CD8-positive, alpha-beta memory T cell (primary cell): ENCODE measurements at regions not wholly inside any gene's neighbourhood (a gene's known extent, or its start where the extent isn't known, plus 50 kb on each side); places are given as distances from the start of the nearest gene placed in this dataset.

Experiments
- CTCF ChIA-PET: fragments of 350-600 bp; sonication (Branson Sonifier 250); formaldehyde crosslinking; loops from one replicate; lab custom pipeline; 2021; ENCODE audit warnings: antibody characterized with exemption; lab: Charles Lee
- POLR2A ChIA-PET: fragments of 350-600 bp; sonication (Branson Sonifier 250); formaldehyde crosslinking; loops from one replicate; lab custom pipeline; 2021; ENCODE audit warnings: antibody characterized with exemption; lab: Charles Lee
- DNase-seq, 5 donors: peaks; one replicate each; pipeline versions ENCODE4 v3.0.0 to v3.0.0-alpha.2; 2020 to 2022; ENCODE audit warnings: mixed read lengths in 1 of 5
- H3K27ac ChIP-seq: one replicate; pipeline ENCODE4 v1.7.0; 2013; ENCODE audit warnings: low read depth, mild to moderate bottlenecking, low read length, moderate library complexity
- H3K27me3 ChIP-seq: 2 replicates; pipeline ENCODE4 v1.7.0; 2013; ENCODE audit warnings: low read length, mild to moderate bottlenecking; ENCODE audit not compliant: insufficient read depth, poor library complexity, severe bottlenecking
- H3K36me3 ChIP-seq: 2 replicates; pipeline ENCODE4 v1.7.0; 2013; ENCODE audit warnings: mild to moderate bottlenecking, low read length, moderate library complexity; ENCODE audit not compliant: insufficient read depth
- H3K4me1 ChIP-seq: 2 replicates; pipeline ENCODE4 v1.7.0; 2013; ENCODE audit warnings: mild to moderate bottlenecking, low read length, moderate library complexity; ENCODE audit not compliant: insufficient read depth
- H3K4me3 ChIP-seq: 2 replicates; pipeline ENCODE4 v1.7.0; 2013; ENCODE audit warnings: mild to moderate bottlenecking, low read length
- H3K9me3 ChIP-seq: 2 replicates; pipeline ENCODE4 v1.7.0; 2013; ENCODE audit warnings: mild to moderate bottlenecking, low read length
- H3K27ac Mint-ChIP-seq, 8 donors: one replicate each; pipeline ENCODE4 v1.8.0; 2020 to 2021; ENCODE audit warnings: mixed read lengths in 8 of 8, mild to moderate bottlenecking in 6 of 8, inconsistent platforms in 3 of 8, moderate library complexity in 3 of 8
- H3K27me3 Mint-ChIP-seq, 2 donors: one replicate each; pipeline ENCODE4 v1.8.0; 2020 to 2021; ENCODE audit warnings: mixed read lengths in 2 of 2, mild to moderate bottlenecking in 1 of 2, moderate library complexity in 1 of 2
- H3K36me3 Mint-ChIP-seq, 3 donors: one replicate each; pipeline ENCODE4 v1.8.0; 2020 to 2021; ENCODE audit warnings: mixed read lengths in 3 of 3, inconsistent platforms in 1 of 3, mild to moderate bottlenecking in 1 of 3
- H3K4me1 Mint-ChIP-seq, 3 donors: one replicate each; pipeline ENCODE4 v1.8.0; 2020 to 2021; ENCODE audit warnings: mixed read lengths in 3 of 3, inconsistent platforms in 1 of 3, mild to moderate bottlenecking in 1 of 3
- H3K4me3 Mint-ChIP-seq, 7 donors: one replicate each; pipeline ENCODE4 v1.8.0; 2020 to 2021; ENCODE audit warnings: mixed read lengths in 7 of 7, mild to moderate bottlenecking in 6 of 7, moderate library complexity in 4 of 7, inconsistent platforms in 2 of 7
- H3K9me3 Mint-ChIP-seq, 5 donors: one replicate each; pipeline ENCODE4 v1.8.0; 2020 to 2022; ENCODE audit warnings: mixed read lengths in 5 of 5, mild to moderate bottlenecking in 3 of 5, moderate library complexity in 2 of 5, inconsistent platforms in 1 of 5

GRCh38 chr13:74202129-74202813 is 68.1 kb upstream of the KLF12 start:
- H3K4me3 Mint-ChIP-seq = peak overlapping the region in 1 of 7 donors; percentile 16
- ChIA-PET POLR2A (no interaction called here), CTCF (interaction anchor here (1.3 kb wide), 1 partner anchor 63 kb away, joined by 3 read pairs; no protein-coding TSS in a partner anchor)
- H3K27me3 Mint-ChIP-seq = no peaks in the 10 kb centered on the region
- no peak overlapping the region for H3K4me3 ChIP-seq
- H3K4me1 ChIP-seq = no peaks in the 10 kb centered on the region
- H3K27ac ChIP-seq = no peak overlapping the region
- peaks cover 0 to 10% (median 2%) of the 10 kb centered on the region in 3 donors for H3K36me3 Mint-ChIP-seq
- DNase-seq = no peak
- H3K9me3 Mint-ChIP-seq = no peaks in the 10 kb centered on the region
- H3K27ac Mint-ChIP-seq = peak overlapping the region in 1 of 8 donors; percentile 55
- H3K27me3 ChIP-seq = no peaks in the 10 kb centered on the region
- H3K9me3 ChIP-seq = no peaks in the 10 kb centered on the region
- H3K4me1 Mint-ChIP-seq = peaks cover 3 to 13% (median 8%) of the 10 kb centered on the region in 3 donors
- H3K36me3 ChIP-seq = no peaks in the 10 kb centered on the region

GRCh38 chr13:74201530-74201929 is 67.3 kb upstream of the KLF12 start:
- H3K9me3 ChIP-seq = no peaks in the 10 kb centered on the region
- H3K36me3 ChIP-seq = no peaks in the 10 kb centered on the region
- no peak overlapping the region for H3K4me3 ChIP-seq
- no peak for DNase-seq
- H3K36me3 Mint-ChIP-seq = peaks cover 0 to 3% (median 2%) of the 10 kb centered on the region in 3 donors
- H3K27ac ChIP-seq = no peak overlapping the region
- no peaks in the 10 kb centered on the region for H3K4me1 ChIP-seq
- no peak overlapping the region for H3K27ac Mint-ChIP-seq
- CTCF ChIA-PET = interaction anchor here (1.3 kb wide), 1 partner anchor 63 kb away, joined by 3 read pairs; no protein-coding TSS in a partner anchor
- POLR2A ChIA-PET = no interaction called here
- peaks cover 3 to 13% (median 8%) of the 10 kb centered on the region in 3 donors for H3K4me1 Mint-ChIP-seq
- no peaks in the 10 kb centered on the region for H3K27me3 Mint-ChIP-seq
- H3K27me3 ChIP-seq = no peaks in the 10 kb centered on the region
- no peaks in the 10 kb centered on the region for H3K9me3 Mint-ChIP-seq
- no peak overlapping the region for H3K4me3 Mint-ChIP-seq

- H3K9me3 Mint-ChIP-seq = no peaks in the 10 kb centered on the region
- Histone ChIP-seq H3K27me3 (no peaks in the 10 kb centered on the region), H3K27ac (no peak overlapping the region), H3K4me3 (no peak overlapping the region), H3K36me3 (no peaks in the 10 kb centered on the region), H3K9me3 (no peaks in the 10 kb centered on the region), H3K4me1 (no peaks in the 10 kb centered on the region)
- no peak overlapping the region for H3K27ac Mint-ChIP-seq
- no peak overlapping the region for H3K4me3 Mint-ChIP-seq
- no peak for DNase-seq
- POLR2A ChIA-PET = interaction anchor here (0.7 kb wide), 1 partner anchor 10 kb away, joined by 3 read pairs; no protein-coding TSS in a partner anchor
- CTCF ChIA-PET = interaction anchor here (1.5 kb wide), 1 partner anchor 10 kb away, joined by 3 read pairs; no protein-coding TSS in a partner anchor
- peaks cover 3 to 13% (median 8%) of the 10 kb centered on the region in 3 donors for H3K4me1 Mint-ChIP-seq
- no peaks in the 10 kb centered on the region for H3K27me3 Mint-ChIP-seq
- no peaks in the 10 kb centered on the region for H3K36me3 Mint-ChIP-seq
Measured at GRCh38 chr13:74200081-74200480, 65.9 kb upstream of the KLF12 start.

- CTCF ChIA-PET = no interaction called here
- H3K36me3 ChIP-seq = no peaks in the 10 kb centered on the region
- no peak overlapping the region for H3K27ac ChIP-seq
- POLR2A ChIA-PET = no interaction called here
- H3K27me3 ChIP-seq = no peaks in the 10 kb centered on the region
- H3K27me3 Mint-ChIP-seq = no peaks in the 10 kb centered on the region
- peaks cover 9 to 19% (median 12%) of the 10 kb centered on the region in 3 donors for H3K4me1 Mint-ChIP-seq
- no peaks in the 10 kb centered on the region for H3K9me3 ChIP-seq
- peaks cover 7% of the 10 kb centered on the region for H3K4me1 ChIP-seq
- H3K27ac Mint-ChIP-seq = peak overlapping the region in 1 of 8 donors; percentile 85
- no peaks in the 10 kb centered on the region for H3K36me3 Mint-ChIP-seq
- H3K9me3 Mint-ChIP-seq = no peaks in the 10 kb centered on the region
- H3K4me3 ChIP-seq = no peak overlapping the region
- DNase-seq = no peak
- no peak overlapping the region for H3K4me3 Mint-ChIP-seq
Measured at GRCh38 chr13:74197677-74198429, 63.6 kb upstream of the KLF12 start.

GRCh38 chr13:74194846-74195245 is 60.6 kb upstream of the KLF12 start:
- no peak overlapping the region for H3K4me3 ChIP-seq

GRCh38 chr13:74193391-74193790 is 59.2 kb upstream of the KLF12 start:
- ChIA-PET POLR2A (no interaction called here), CTCF (no interaction called here)
- no peak overlapping the region for H3K27ac Mint-ChIP-seq
- no peaks in the 10 kb centered on the region for H3K9me3 ChIP-seq
- no peaks in the 10 kb centered on the region for H3K27me3 Mint-ChIP-seq
- H3K4me3 ChIP-seq = no peak overlapping the region
- H3K27ac ChIP-seq = no peak overlapping the region
- no peaks in the 10 kb centered on the region for H3K27me3 ChIP-seq
- no peaks in the 10 kb centered on the region for H3K9me3 Mint-ChIP-seq
- H3K36me3 Mint-ChIP-seq = no peaks in the 10 kb centered on the region
- no peak for DNase-seq
- H3K4me3 Mint-ChIP-seq = no peak overlapping the region
- peaks cover 18 to 30% (median 25%) of the 10 kb centered on the region in 3 donors for H3K4me1 Mint-ChIP-seq
- H3K36me3 ChIP-seq = no peaks in the 10 kb centered on the region
- peaks cover 16% of the 10 kb centered on the region for H3K4me1 ChIP-seq

More at GRCh38 chr13:74194846-74195245, 60.6 kb upstream of the KLF12 start:
- Mint-ChIP-seq H3K27me3 (no peaks in the 10 kb centered on the region), H3K9me3 (no peaks in the 10 kb centered on the region), H3K4me1 (peaks cover 18 to 30% (median 25%) of the 10 kb centered on the region in 3 donors), H3K4me3 (no peak overlapping the region), H3K27ac (no peak overlapping the region), H3K36me3 (no peaks in the 10 kb centered on the region)
- ChIA-PET POLR2A (no interaction called here), CTCF (interaction anchor here (1.2 kb wide), 1 partner anchor 36 kb away, joined by 3 read pairs; no protein-coding TSS in a partner anchor)
- no peak overlapping the region for H3K27ac ChIP-seq
- no peak for DNase-seq
- no peaks in the 10 kb centered on the region for H3K36me3 ChIP-seq
- no peaks in the 10 kb centered on the region for H3K9me3 ChIP-seq
- H3K4me1 ChIP-seq = peaks cover 16% of the 10 kb centered on the region
- H3K27me3 ChIP-seq = no peaks in the 10 kb centered on the region

GRCh38 chr13:74191410-74191809 is 57.2 kb upstream of the KLF12 start:
- no peaks in the 10 kb centered on the region for H3K27me3 ChIP-seq
- H3K36me3 ChIP-seq = no peaks in the 10 kb centered on the region
- H3K4me1 ChIP-seq = peaks cover 16% of the 10 kb centered on the region
- no peak overlapping the region for H3K4me3 ChIP-seq
- ChIA-PET POLR2A (interaction anchor here (0.6 kb wide), 1 partner anchor 64 kb away, joined by 3 read pairs; no protein-coding TSS in a partner anchor), CTCF (interaction anchor here (1.3 kb wide), 1 partner anchor 95 kb away, joined by 6 read pairs; no protein-coding TSS in a partner anchor)
- H3K4me3 Mint-ChIP-seq = no peak overlapping the region
- no peak overlapping the region for H3K27ac ChIP-seq
- no peaks in the 10 kb centered on the region for H3K9me3 Mint-ChIP-seq
- no peak for DNase-seq
- peaks cover 18 to 30% (median 25%) of the 10 kb centered on the region in 3 donors for H3K4me1 Mint-ChIP-seq
- H3K27me3 Mint-ChIP-seq = no peaks in the 10 kb centered on the region
- H3K36me3 Mint-ChIP-seq = no peaks in the 10 kb centered on the region
- no peak overlapping the region for H3K27ac Mint-ChIP-seq
- no peaks in the 10 kb centered on the region for H3K9me3 ChIP-seq
